NT2/D1 (cell line): ENCODE measurements at regions not wholly inside any gene's neighbourhood (a gene's known extent, or its start where the extent isn't known, plus 50 kb on each side); places are given as distances from the start of the nearest gene placed in this dataset.

Experiments used
- DNase-seq: peaks from one replicate; pipeline ENCODE4 v3.0.0-alpha.2; 2011; ENCODE audit warnings: low read depth, low spot score
- H3K27me3 ChIP-seq: 2 replicates; pipeline ENCODE4 v1.6.0; 2011; ENCODE audit warnings: mild to moderate bottlenecking; ENCODE audit not compliant: insufficient read length, insufficient read depth
- H3K36me3 ChIP-seq: 2 replicates; pipeline ENCODE4 v1.6.1; 2011; ENCODE audit warnings: mild to moderate bottlenecking, low read length, mixed read lengths; ENCODE audit not compliant: insufficient read depth, insufficient read length
- H3K4me1 ChIP-seq: 2 replicates; pipeline ENCODE4 v1.5.1; 2011; ENCODE audit not compliant: insufficient read depth, insufficient read length
- H3K4me3 ChIP-seq: 2 replicates; pipeline ENCODE4 v1.5.1; 2011; ENCODE audit warnings: low read depth; ENCODE audit not compliant: insufficient read length
- H3K9ac ChIP-seq: 2 replicates; pipeline ENCODE4 v1.6.0; 2011; ENCODE audit warnings: low read depth; ENCODE audit not compliant: insufficient read length
- H3K9me3 ChIP-seq: 2 replicates; pipeline ENCODE4 v1.5.1; 2011; ENCODE audit warnings: mild to moderate bottlenecking, low read length; ENCODE audit not compliant: insufficient read depth
- SUZ12 ChIP-seq: IDR thresholded peaks from 2 replicates; pipeline ENCODE4 v1.6.1; 2011; ENCODE audit not compliant: insufficient read length, insufficient read depth; ENCODE audit errors: extremely low read depth
- YY1 ChIP-seq: IDR thresholded peaks from 2 replicates; pipeline ENCODE4 v1.6.1; 2011; ENCODE audit not compliant: insufficient read length, insufficient read depth
- ZNF274 ChIP-seq: IDR thresholded peaks from 2 replicates; pipeline ENCODE4 v1.6.1; 2011; ENCODE audit warnings: mild to moderate bottlenecking, low read depth, low read length

DNA sequence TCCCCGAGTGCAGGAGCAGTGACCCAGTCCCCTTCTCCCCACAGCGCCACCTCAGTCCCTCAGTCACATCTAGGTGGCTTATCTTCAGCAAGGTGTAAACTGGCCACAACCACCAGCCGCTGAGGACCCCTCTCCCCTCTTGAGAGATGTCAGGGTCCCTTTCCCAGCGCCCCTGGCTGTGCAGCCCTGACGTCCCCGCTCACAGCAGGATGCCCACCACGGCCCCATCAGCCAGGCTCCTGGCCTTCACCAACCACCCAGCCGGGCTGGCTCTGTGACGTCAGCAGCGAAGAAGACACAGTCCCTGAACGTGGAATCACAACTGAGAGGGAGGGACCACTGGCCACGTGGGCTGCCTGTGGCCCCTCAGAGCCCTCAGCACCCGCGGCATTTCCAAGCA, 249.4 kb downstream of the NPHP4 start:
- no peak for DNase-seq
- no peaks in the 10 kb centered on the region for H3K4me1 ChIP-seq
- H3K4me3 ChIP-seq = no peak overlapping the region
- TF ChIP-seq SUZ12 (no peak), YY1 (no peak), ZNF274 (no peak)
- no peaks in the 10 kb centered on the region for H3K36me3 ChIP-seq
- H3K27me3 ChIP-seq = peaks cover 1% of the 10 kb centered on the region
- H3K9ac ChIP-seq = no peak overlapping the region
- peaks cover 16% of the 10 kb centered on the region; the same call in 1 of the 2 replicates for H3K9me3 ChIP-seq

DNA sequence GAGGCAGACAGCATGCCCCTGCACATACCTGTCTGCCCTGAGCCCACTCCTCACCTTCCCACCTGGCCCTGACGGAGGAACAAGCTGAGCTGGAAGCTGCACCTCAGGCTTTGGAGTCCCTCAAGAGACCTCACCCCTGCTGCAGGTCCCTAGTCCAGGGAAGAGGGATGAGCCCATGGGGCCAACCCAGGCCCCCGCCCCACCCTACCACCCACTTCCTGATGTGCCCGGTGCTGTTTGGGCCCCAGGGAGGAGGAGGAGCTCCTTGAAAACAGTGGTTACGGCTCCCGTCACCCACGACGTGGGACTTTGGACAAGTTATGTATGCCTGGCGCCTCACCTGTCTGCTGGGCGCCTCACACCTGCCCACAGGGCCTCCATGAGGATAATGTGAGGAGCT, 250.2 kb downstream of the NPHP4 start:
- no peak for DNase-seq
- Histone ChIP-seq H3K9ac (no peak overlapping the region), H3K4me1 (no peaks in the 10 kb centered on the region), H3K27me3 (peaks cover 2% of the 10 kb centered on the region), H3K4me3 (no peak overlapping the region), H3K9me3 (peaks cover 16% of the 10 kb centered on the region; the same call in 1 of the 2 replicates), H3K36me3 (no peaks in the 10 kb centered on the region)
- TF ChIP-seq SUZ12 = no peak
- TF ChIP-seq ZNF274 = no peak
- no peak for TF ChIP-seq YY1

DNA sequence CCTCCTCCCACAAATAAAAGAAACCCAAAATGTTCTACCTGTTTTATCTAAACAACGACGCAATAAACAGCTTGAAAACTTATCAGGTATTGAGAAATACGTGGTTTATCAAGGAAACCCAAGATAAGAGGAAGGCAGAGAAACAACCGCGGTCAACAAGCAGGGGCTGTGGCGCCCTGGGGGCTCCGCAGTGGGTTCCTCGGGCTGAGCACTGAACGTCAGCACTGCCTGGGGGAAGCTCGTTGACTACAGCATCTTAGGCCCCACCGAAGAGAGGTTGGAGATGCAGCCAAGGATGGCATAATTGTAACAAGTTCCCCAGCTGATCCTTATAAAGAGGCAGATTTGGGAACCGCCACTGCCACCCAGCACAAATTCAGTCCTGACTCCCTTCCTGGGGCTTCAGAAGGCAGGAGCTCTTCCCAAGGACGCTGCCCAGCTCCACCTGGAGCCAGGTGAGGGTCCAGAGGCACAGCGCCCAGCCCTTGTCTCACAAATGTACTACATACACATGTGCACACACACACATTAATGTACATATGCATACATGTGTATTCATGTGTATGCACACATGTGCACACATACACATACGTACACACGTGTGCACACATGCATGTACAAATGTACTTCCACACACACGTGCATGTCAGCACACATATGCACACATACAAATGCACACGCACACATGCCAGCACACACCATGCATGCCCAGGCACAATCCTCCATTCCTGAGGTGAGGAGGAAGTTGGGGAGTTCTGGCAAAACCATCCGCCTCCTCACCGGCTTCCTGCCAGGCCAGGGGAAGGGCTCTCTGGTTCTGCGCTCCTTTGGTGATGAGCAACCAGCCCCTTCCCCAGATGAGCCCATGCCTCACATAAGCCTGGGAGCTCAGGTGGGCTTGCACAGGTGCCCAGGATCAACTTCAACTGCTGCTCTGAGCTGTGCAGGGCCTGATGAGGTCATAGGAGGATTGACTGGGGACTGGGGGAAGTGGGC, 251.1 kb downstream of the NPHP4 start:
- DNase-seq = no peak
- Histone ChIP-seq H3K27me3 (peaks cover 2% of the 10 kb centered on the region), H3K9ac (no peak overlapping the region), H3K4me3 (no peak overlapping the region), H3K9me3 (peaks cover 16% of the 10 kb centered on the region; the same call in 1 of the 2 replicates), H3K4me1 (no peaks in the 10 kb centered on the region), H3K36me3 (no peaks in the 10 kb centered on the region)
- TF ChIP-seq YY1 = no peak
- TF ChIP-seq ZNF274 = no peak
- no peak for TF ChIP-seq SUZ12

DNA sequence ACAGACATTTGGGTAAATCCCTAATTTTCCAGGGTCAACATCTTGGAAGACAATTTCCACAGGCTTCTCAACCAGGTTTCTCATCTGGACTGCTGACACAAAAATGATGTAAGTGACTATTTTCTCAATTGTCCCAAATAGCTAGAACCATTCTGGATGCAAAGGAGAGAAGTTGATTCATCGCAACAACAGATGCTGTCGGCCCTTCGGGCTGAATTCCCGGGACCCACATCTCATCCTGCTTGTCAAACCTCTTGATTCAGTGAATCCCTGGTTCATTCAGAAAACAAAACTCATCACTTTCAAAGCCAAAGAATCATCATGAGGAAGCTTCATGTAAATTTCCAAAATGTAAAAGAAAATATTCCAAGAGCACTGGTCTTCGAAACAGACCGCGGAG, 251.8 kb downstream of the NPHP4 start:
- TF ChIP-seq SUZ12 = no peak
- TF ChIP-seq ZNF274 = no peak
- no peak for TF ChIP-seq YY1
- no peak overlapping the region for H3K4me3 ChIP-seq
- H3K4me1 ChIP-seq = no peaks in the 10 kb centered on the region
- no peak for DNase-seq
- H3K9ac ChIP-seq = no peak overlapping the region
- H3K27me3 ChIP-seq = peaks cover 2% of the 10 kb centered on the region
- no peaks in the 10 kb centered on the region for H3K36me3 ChIP-seq
- H3K9me3 ChIP-seq = peaks cover 16% of the 10 kb centered on the region; the same call in 1 of the 2 replicates

DNA sequence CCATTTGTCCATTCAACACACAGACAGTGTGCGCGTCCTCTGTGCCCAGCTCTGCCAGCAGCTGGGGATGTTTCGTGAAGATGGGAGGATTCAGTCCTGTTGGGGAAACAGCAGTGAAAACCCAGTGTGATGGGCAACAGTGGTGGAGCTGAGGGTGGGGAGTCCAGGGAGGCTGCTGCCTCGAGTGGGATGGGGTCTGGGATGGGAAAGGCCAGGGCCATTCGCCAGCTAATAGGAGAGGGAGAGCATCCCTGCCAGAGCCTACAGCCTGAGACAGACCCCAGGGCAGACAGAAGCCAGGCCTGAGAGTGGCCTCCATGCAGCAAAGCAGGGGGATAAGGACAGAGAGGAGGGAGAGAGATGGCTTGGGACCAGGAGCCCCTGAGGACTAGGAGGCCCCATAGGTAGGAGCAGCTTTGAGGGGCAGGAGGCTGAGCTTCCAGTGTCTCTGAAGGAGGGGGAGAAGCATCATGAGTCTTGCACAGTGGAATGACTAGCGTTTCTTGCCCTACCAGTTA, 252.6 kb downstream of the NPHP4 start:
- peaks cover 2% of the 10 kb centered on the region for H3K27me3 ChIP-seq
- no peak overlapping the region for H3K4me3 ChIP-seq
- no peaks in the 10 kb centered on the region for H3K4me1 ChIP-seq
- no peaks in the 10 kb centered on the region for H3K36me3 ChIP-seq
- TF ChIP-seq SUZ12 (no peak), YY1 (no peak), ZNF274 (no peak)
- no peak for DNase-seq
- H3K9ac ChIP-seq = no peak overlapping the region
- H3K9me3 ChIP-seq = peaks cover 16% of the 10 kb centered on the region; the same call in 1 of the 2 replicates

DNA sequence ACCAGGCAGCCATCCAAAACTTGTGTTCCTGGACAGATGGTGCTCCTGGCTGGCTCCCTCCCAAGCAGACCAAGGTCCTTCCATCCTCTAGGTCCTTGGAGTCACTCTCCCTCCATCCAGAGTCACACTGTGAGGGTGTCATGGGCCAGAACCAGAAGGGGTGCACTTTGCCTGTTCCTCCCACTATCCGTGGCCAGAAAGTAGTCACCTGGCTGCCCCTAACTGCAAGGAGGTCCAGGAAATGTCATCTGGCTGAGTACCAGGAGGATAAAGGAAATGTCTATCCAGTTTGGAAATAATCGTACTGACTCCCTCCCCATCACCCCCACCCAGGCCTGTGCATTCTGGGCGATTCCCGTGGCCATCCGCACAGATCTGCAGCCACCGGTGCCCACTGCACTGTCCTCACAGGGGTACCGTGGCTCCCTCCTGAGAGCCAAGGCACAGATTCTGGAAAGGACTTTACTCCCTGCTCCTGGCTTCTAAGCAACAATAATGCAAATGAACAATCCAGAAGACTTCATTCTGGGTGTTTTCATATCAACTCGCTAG, 253.2 kb downstream of the NPHP4 start:
- H3K9me3 ChIP-seq = peaks cover 16% of the 10 kb centered on the region; the same call in 1 of the 2 replicates
- peaks cover 2% of the 10 kb centered on the region for H3K27me3 ChIP-seq
- no peak for TF ChIP-seq ZNF274
- TF ChIP-seq YY1 = no peak
- no peak for TF ChIP-seq SUZ12
- no peaks in the 10 kb centered on the region for H3K36me3 ChIP-seq
- no peak for DNase-seq
- H3K9ac ChIP-seq = no peak overlapping the region
- H3K4me1 ChIP-seq = no peaks in the 10 kb centered on the region
- no peak overlapping the region for H3K4me3 ChIP-seq

DNA sequence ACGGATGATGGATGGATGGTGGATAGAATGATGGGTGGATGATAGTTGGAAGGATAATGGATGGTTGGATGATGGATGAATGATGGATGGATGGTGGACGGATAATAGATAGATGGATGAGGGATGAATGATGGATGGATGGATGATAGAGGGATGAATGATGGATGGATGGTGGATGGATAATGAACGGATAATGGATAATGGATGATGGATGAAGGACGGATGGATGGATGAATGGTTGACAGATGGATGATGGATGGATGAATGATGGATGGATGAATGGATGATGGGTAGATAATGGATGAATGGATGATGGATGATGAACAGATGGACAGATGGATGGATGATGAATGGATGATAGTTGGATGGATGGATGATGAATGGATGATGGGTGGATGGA, 255.1 kb downstream of the NPHP4 start:
- TF ChIP-seq YY1 (no peak), ZNF274 (no peak), SUZ12 (no peak)
- H3K4me1 ChIP-seq = no peaks in the 10 kb centered on the region
- H3K36me3 ChIP-seq = no peaks in the 10 kb centered on the region
- peaks cover 2% of the 10 kb centered on the region for H3K27me3 ChIP-seq
- DNase-seq = no peak
- H3K9ac ChIP-seq = no peak overlapping the region
- H3K4me3 ChIP-seq = no peak overlapping the region
- peaks cover 8% of the 10 kb centered on the region; the same call in 1 of the 2 replicates for H3K9me3 ChIP-seq
